ENCODE measurements at regions not wholly inside any gene's neighbourhood (a gene's known extent, or its start where the extent isn't known, plus 50 kb on each side); places are given as distances from the start of the nearest gene placed in this dataset.
A peak's percentile ranks its signal among the peaks of the same experiment; 100 is the strongest.

- TF ChIP-seq CTCF (IDR thresholded peaks at IDR 0.05) = no peak
These were observed 118.6 kb upstream of the ATP1B1 start for GRCh38 chr1:168987923-168988322.

GRCh38 chr1:168989985-168990384, 116.5 kb upstream of the ATP1B1 start:
- ATAC-seq (no peak), DNase-seq (no peak)
- Histone ChIP-seq H3K27ac (no peak overlapping the region), H3K9me3 (no peaks in the 10 kb centered on the region), H3K4me1 (no peaks in the 10 kb centered on the region), H3K36me3 (no peaks in the 10 kb centered on the region), H3K4me3 (no peak overlapping the region), H3K27me3 (no peaks in the 10 kb centered on the region)
- intact Hi-C loops (cut with DNase I) = no loop called here
- TF ChIP-seq CTCF (IDR thresholded peaks at IDR 0.05) = no peak

More at GRCh38 chr1:168987923-168988322, 118.6 kb upstream of the ATP1B1 start:
- H3K4me3 ChIP-seq = no peak overlapping the region
- DNase-seq (no peak), ATAC-seq (peak; percentile 59)
- H3K36me3 ChIP-seq = no peaks in the 10 kb centered on the region
- H3K4me1 ChIP-seq = peaks cover 0 to 2% of the 10 kb centered on the region in 2 donors
- no peaks in the 10 kb centered on the region for H3K9me3 ChIP-seq
- no peaks in the 10 kb centered on the region for H3K27me3 ChIP-seq
- H3K27ac ChIP-seq = no peak overlapping the region
- intact Hi-C loops (cut with DNase I) = no loop called here

DNA sequence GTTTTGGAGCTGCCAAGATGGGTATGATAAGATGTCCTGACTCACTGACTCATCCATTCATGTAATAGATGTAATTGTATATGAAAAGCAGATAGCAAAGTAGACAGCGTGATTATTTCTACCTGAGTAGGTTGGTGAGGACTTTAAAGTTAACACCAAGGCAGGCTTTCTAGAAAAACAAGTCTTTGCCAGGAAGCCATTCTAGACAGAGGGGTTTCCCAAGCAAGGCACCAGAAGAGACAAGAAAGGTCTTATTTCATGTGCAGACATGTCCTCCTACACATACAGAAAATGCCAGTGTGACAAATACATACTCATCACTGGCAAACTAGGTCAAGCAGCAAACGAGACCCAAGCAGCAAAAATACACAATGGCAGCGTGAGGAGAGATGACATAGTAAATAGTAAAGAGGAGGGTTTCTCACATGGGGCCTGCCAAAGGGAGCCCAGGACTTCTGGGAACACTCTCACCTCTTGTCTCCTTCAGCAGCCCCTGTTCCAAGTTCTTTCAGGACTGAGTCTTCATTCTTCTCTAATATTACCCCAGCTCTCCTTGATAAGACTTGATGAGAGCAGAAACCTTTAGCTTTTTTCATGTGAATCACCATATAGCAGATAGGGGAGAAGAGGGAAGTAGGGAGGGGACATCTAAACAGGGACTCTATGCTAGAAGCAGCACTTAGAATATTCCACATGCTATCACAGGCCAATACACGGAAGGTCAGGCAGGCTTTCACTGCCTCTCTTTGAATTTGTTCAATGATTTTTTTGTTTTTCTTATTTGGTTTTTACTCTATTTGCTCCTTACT, 114.6 kb upstream of the ATP1B1 start:
- Histone ChIP-seq H3K27me3 (no peaks in the 10 kb centered on the region), H3K27ac (no peak overlapping the region), H3K36me3 (no peaks in the 10 kb centered on the region), H3K9me3 (no peaks in the 10 kb centered on the region), H3K4me3 (no peak overlapping the region), H3K4me1 (no peaks in the 10 kb centered on the region)
- intact Hi-C loops (cut with DNase I) = no loop called here
- ATAC-seq (no peak), DNase-seq (no peak)
- TF ChIP-seq CTCF (IDR thresholded peaks at IDR 0.05) = no peak

DNA sequence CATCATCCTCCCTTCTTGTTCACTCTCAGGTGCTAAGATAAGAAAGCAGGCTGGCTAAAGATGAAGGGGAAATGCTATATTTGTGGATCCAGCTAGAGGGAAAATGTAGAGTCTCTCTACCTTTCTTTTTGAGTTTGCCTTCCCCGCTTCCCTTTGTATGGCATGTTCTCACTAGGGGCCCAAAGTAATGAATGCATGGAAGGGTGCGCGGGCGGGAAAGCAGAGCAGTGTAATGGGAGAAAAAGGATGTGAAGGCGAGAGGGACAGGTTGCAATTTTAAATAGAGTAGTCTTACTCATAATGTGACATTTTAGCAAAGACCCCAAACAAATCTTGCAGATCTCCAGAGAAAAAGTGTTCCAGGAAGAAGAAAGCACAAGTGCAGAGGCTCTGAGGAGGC, 105.1 kb upstream of the ATP1B1 start:
- DNase-seq (no peak), ATAC-seq (no peak)
- TF ChIP-seq CTCF (IDR thresholded peaks at IDR 0.05) = no peak
- intact Hi-C loops (cut with DNase I) = no loop called here
- no peaks in the 10 kb centered on the region for H3K27me3 ChIP-seq
- no peak overlapping the region for H3K4me3 ChIP-seq
- no peaks in the 10 kb centered on the region for H3K9me3 ChIP-seq
- H3K36me3 ChIP-seq = no peaks in the 10 kb centered on the region
- H3K4me1 ChIP-seq = peaks cover 0 to 4% of the 10 kb centered on the region in 2 donors
- H3K27ac ChIP-seq = no peak overlapping the region

DNA sequence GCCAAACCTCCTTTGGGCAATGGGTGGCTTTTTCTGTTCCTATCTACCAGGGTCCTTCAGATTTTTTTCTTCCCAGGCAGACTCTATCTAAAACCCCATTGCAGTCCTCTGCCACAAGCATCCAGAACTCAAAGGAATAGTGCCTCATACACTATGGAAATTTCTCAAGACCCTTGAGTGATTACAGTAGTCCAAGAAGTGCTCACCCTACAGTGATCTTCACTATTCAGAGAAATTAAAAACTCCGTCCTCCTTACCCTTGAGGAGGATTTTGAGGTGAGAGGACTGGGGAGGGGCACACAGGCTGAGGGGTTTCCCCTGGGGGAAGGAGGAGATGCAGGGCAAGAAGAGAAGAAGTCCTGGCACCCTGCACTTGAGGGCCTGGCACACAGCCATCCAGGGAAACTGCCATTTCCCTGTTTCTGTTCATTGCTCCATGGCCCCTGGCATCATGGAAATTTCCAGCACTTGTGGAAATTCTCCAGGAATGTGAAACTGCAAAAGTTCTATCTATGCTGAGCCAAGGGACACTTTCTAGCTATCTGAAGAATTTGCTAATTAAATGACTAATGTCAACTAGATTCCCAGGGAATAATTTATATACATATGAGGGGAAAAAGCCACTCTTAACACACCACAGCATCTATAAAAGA, 102.5 kb upstream of the ATP1B1 start:
- Histone ChIP-seq H3K9me3 (no peaks in the 10 kb centered on the region), H3K4me3 (no peak overlapping the region), H3K27me3 (no peaks in the 10 kb centered on the region), H3K4me1 (peaks cover 0 to 4% of the 10 kb centered on the region in 2 donors), H3K36me3 (no peaks in the 10 kb centered on the region), H3K27ac (no peak overlapping the region)
- intact Hi-C loops (cut with DNase I) = no loop called here
- DNase-seq = peak in 2 of 4 donors; percentile 44 to 72
- ATAC-seq = peak; percentile 69
- TF ChIP-seq CTCF (IDR thresholded peaks at IDR 0.05) = no peak

Measured in left lung (tissue), 4 donors.